Fibroblast of lung (primary cell): ENCODE measurements at regions not wholly inside any gene's neighbourhood (a gene's known extent, or its start where the extent isn't known, plus 50 kb on each side); places are given as distances from the start of the nearest gene placed in this dataset.

Source experiments
- EZH2 ChIP-seq: IDR thresholded peaks from 2 replicates; pipeline ENCODE4 v1.5.1; 2012; ENCODE audit warnings: low read length, control low read depth, mild to moderate bottlenecking; ENCODE audit errors: missing control alignments
- TF ChIP-seq, protein P1 (sequence below), 2 donors: IDR thresholded peaks in 1 of 2; conservative IDR thresholded peaks in 1 of 2; 1 replicate in 1 of 2; 2 replicates in 1 of 2; pipeline ENCODE4 v1.5.1; 2011 to 2012; ENCODE audit warnings: low read length in 2 of 2, control low read depth in 1 of 2, inconsistent platforms in 1 of 2, low read depth in 1 of 2, mild to moderate bottlenecking in 1 of 2

DNA sequence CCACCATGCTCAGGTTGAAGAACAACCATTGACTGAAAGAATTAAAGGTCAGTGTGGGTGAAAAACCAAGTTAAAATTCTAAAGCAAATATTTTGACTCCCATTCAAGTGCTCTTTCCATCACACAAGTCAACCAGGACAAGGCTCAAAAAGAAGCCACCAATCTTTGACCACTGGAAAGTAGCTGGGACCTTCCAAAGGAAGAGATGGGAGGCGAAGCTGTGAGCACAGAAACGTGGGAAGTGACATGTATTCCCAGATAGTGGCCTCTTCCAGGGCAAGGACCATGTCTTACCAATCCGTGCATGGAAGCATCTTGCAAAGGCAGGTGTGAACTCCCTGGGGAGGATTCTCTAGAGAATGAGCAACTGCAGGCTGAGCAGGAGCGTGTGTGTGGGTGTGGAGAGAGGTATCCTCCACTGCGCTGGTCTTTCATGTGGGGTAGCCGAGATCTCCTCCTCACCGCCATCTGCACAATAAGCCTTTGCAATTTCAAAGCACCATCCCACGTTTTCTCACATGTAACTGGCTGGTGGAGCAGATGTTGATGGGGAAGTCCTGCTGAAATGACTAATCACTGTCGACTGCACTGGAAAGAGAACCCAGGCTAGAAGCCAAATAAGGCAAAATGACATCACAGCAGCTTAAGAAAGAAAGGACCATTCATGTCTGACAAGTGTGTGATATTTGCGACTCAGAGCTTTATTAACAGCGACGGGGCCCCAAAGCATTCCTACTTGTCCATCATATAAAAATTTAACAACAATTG lies 189.4 kb upstream of the RREB1 start:
- TF ChIP-seq, protein P1, sequence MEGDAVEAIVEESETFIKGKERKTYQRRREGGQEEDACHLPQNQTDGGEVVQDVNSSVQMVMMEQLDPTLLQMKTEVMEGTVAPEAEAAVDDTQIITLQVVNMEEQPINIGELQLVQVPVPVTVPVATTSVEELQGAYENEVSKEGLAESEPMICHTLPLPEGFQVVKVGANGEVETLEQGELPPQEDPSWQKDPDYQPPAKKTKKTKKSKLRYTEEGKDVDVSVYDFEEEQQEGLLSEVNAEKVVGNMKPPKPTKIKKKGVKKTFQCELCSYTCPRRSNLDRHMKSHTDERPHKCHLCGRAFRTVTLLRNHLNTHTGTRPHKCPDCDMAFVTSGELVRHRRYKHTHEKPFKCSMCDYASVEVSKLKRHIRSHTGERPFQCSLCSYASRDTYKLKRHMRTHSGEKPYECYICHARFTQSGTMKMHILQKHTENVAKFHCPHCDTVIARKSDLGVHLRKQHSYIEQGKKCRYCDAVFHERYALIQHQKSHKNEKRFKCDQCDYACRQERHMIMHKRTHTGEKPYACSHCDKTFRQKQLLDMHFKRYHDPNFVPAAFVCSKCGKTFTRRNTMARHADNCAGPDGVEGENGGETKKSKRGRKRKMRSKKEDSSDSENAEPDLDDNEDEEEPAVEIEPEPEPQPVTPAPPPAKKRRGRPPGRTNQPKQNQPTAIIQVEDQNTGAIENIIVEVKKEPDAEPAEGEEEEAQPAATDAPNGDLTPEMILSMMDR (conservative IDR thresholded peaks at IDR 0.05 in 1 of 2, IDR thresholded peaks at IDR 0.05 in 1 of 2; ENCODE audit: low read depth in 1 of 2, low read length in 2 of 2), result no peak
- TF ChIP-seq EZH2, result no peak
